Nephron (organoid): ENCODE measurements at regions not wholly inside any gene's neighbourhood (a gene's known extent, or its start where the extent isn't known, plus 50 kb on each side); places are given as distances from the start of the nearest gene placed in this dataset.

ENCODE experiments used
- H3K27ac Mint-ChIP-seq, 3 experiments: 2 replicates each; pipeline ENCODE4 v1.8.0; 2020; ENCODE audit warnings: mixed read lengths in 3 of 3, mild to moderate bottlenecking in 2 of 3, moderate library complexity in 1 of 3
- H3K27me3 Mint-ChIP-seq: 2 replicates; pipeline ENCODE4 v1.8.0; 2021; ENCODE audit warnings: low read depth, mild to moderate bottlenecking, moderate library complexity, mixed read lengths
- H3K36me3 Mint-ChIP-seq: 2 replicates; pipeline ENCODE4 v1.8.0; 2020; ENCODE audit warnings: low read depth, mixed read lengths
- H3K4me1 Mint-ChIP-seq: 2 replicates; pipeline ENCODE4 v1.8.0; 2020; ENCODE audit warnings: mixed read lengths
- H3K4me3 Mint-ChIP-seq, 3 experiments: 2 replicates each; pipeline ENCODE4 v1.8.0; 2020; ENCODE audit warnings: mild to moderate bottlenecking in 3 of 3, mixed read lengths in 3 of 3, moderate library complexity in 2 of 3
- H3K9me3 Mint-ChIP-seq: 2 replicates; pipeline ENCODE4 v1.8.0; 2020; ENCODE audit warnings: mixed read lengths
- TF ChIP-seq, protein P1 (sequence below), 3 experiments: fragments of 200-600 bp; sonication (generic); IDR thresholded peaks; one replicate each; pipeline ENCODE4 v1.5.0; 2021; ENCODE audit warnings: antibody characterized with exemption in 3 of 3; ENCODE audit not compliant: unreplicated experiment in 3 of 3

DNA sequence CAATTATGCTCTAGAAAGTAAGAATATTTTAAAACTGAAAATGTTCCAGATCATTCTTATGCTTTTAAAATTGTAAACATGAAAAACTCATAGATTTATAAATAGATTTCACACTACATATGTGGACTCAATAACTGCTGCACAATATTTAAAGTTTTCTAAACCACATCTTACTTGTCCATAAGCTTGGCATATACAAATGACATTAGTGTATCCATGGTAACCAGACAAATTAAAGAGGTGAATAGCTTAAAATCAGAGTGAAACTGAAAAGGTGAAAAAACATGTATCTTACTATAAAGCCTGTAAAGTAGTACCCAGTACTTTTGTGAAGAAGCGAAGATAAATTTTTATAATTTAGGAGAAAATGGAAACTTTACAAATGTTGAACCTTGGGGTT, 151.2 kb upstream of the MYO16 start:
- TF ChIP-seq, protein P1, sequence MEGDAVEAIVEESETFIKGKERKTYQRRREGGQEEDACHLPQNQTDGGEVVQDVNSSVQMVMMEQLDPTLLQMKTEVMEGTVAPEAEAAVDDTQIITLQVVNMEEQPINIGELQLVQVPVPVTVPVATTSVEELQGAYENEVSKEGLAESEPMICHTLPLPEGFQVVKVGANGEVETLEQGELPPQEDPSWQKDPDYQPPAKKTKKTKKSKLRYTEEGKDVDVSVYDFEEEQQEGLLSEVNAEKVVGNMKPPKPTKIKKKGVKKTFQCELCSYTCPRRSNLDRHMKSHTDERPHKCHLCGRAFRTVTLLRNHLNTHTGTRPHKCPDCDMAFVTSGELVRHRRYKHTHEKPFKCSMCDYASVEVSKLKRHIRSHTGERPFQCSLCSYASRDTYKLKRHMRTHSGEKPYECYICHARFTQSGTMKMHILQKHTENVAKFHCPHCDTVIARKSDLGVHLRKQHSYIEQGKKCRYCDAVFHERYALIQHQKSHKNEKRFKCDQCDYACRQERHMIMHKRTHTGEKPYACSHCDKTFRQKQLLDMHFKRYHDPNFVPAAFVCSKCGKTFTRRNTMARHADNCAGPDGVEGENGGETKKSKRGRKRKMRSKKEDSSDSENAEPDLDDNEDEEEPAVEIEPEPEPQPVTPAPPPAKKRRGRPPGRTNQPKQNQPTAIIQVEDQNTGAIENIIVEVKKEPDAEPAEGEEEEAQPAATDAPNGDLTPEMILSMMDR (IDR thresholded peaks at IDR 0.05; ENCODE audit: unreplicated experiment in 3 of 3) = no peak
- Mint-ChIP-seq H3K9me3 (no peaks in the 10 kb centered on the region), H3K27me3 (no peaks in the 10 kb centered on the region), H3K36me3 (no peaks in the 10 kb centered on the region), H3K4me1 (no peaks in the 10 kb centered on the region), H3K27ac (no peak overlapping the region), H3K4me3 (no peak overlapping the region)

DNA sequence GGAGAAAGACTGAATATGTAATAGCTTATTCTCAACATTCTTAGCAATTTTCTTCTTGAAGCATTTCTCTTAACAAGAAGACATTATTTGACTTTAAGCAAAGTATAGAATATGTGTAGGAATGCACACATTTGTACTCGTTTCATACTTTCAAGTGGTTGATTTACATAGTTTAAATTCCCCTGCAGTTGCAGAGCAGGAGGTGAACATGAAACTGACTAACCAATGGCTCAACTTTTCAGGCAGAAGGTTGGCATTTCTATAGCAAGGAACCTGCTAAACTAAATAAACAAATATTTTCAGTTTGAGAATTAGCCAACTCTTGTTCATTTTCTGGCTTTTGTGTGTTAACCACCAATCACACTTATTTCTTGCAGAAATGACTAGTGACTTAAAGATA, 145.4 kb upstream of the MYO16 start:
- Mint-ChIP-seq H3K9me3 (peaks cover 4% of the 10 kb centered on the region), H3K27ac (no peak overlapping the region), H3K27me3 (peaks cover 4% of the 10 kb centered on the region), H3K4me3 (no peak overlapping the region), H3K4me1 (no peaks in the 10 kb centered on the region), H3K36me3 (no peaks in the 10 kb centered on the region)
- TF ChIP-seq, protein P1 (IDR thresholded peaks at IDR 0.05; ENCODE audit: unreplicated experiment in 3 of 3) = no peak

DNA sequence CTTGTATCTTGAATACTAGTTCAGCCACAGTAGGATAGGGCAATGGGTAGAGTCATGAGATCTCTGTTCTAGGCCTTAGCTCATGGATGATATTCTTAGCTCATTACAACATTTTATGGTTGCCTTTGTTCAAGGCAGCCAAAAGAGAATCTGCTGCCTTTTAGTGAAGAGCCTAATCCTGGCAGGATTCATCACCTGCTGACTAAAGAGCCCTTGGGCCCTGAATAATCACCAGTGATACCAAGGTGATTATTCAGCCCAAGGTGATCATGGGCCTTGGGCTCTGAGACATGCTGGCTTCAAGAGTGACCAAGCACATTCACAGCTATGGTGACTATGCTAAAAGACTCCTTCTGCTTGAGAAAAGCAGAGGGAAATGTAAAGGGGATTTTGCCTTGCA, 143.3 kb upstream of the MYO16 start:
- H3K4me3 Mint-ChIP-seq = no peak overlapping the region
- TF ChIP-seq, protein P1 (IDR thresholded peaks at IDR 0.05; ENCODE audit: unreplicated experiment in 3 of 3) = no peak
- no peaks in the 10 kb centered on the region for H3K4me1 Mint-ChIP-seq
- H3K27me3 Mint-ChIP-seq = peaks cover 4% of the 10 kb centered on the region
- peaks cover 19% of the 10 kb centered on the region for H3K9me3 Mint-ChIP-seq
- H3K27ac Mint-ChIP-seq = no peak overlapping the region
- no peaks in the 10 kb centered on the region for H3K36me3 Mint-ChIP-seq

DNA sequence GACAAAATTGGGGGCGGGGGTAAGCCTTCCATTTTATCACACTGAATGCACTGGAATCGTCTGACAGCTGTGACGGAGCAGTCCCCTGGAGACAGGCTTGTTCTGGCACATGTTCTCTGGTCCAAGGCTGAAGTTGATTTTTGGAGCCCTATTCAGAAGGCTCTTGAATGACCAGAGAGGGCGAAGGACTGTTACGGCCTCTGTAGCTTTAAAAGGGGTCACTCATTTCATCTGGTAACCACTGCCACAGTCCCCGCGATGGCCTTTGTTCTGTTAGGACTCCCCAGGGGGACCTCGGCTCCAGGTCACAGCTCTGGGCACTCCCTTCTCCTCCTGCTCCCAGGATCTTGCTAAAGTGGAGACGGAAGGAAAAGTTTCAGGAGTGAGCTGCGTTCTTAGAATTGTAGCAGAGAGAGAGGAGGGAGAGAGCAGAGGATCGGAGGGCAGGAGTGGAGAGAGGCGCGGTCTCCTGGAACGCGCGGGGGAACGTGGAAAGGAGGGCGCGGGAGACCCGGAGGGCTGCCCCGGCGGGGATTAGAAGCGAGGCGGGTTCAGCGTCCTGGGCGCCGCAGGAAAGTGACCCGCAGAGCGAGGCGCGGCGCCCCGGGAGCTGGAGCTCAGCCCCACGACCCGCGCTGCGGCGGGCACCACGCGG, 134.3 kb upstream of the MYO16 start:
- peaks cover 51% of the 10 kb centered on the region for H3K27me3 Mint-ChIP-seq
- H3K27ac Mint-ChIP-seq = no peak overlapping the region
- H3K4me1 Mint-ChIP-seq = peaks cover 27% of the 10 kb centered on the region
- H3K4me3 Mint-ChIP-seq = peak overlapping the region; percentile 86 to 91 (median 87)
- TF ChIP-seq, protein P1 (IDR thresholded peaks at IDR 0.05; ENCODE audit: unreplicated experiment in 3 of 3) = no peak
- H3K9me3 Mint-ChIP-seq = peaks cover 10% of the 10 kb centered on the region
- H3K36me3 Mint-ChIP-seq = no peaks in the 10 kb centered on the region

DNA sequence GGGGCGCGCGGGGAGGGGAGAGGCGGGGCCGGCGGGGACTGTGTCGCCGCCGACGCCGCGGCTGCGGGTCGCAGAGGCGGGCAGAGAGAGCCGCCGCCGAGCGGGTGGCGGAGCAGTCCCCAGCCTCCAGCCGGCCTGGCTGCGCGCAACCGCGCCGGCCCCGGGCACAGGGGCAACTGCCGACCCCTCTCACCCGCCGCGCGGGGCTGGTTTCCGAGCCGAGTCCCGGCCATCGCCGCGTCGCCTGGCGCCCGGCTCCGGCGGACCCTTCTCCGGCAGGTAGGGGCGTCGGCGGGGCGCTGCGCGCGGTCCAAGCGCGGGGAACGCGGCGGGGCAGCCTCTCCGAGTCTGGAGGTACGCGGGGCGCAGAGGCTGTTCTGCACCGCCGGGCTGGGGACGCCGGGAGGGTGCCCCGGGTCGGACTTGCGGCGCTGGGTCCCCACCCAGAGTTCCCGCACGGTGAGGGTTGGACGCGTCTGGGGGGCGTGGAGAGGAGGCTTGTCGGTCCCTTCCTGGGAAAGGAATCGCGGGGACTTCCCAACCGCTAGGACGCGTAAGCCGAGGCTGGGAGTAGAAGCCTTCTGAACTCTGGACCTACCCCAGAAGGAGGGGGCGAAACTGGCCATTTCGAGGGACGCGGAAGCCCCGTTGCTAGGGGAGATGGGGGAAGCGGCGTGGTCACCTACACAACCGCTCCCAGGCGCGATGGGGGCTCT, 133.6 kb upstream of the MYO16 start:
- peaks cover 32% of the 10 kb centered on the region for H3K4me1 Mint-ChIP-seq
- TF ChIP-seq, protein P1 (IDR thresholded peaks at IDR 0.05; ENCODE audit: unreplicated experiment in 3 of 3) = no peak
- H3K36me3 Mint-ChIP-seq = no peaks in the 10 kb centered on the region
- H3K4me3 Mint-ChIP-seq = peak overlapping the region; percentile 86 to 90 (median 90)
- peaks cover 4% of the 10 kb centered on the region for H3K9me3 Mint-ChIP-seq
- H3K27me3 Mint-ChIP-seq = peaks cover 56% of the 10 kb centered on the region
- no peak overlapping the region for H3K27ac Mint-ChIP-seq
